NOMO-1 treated with DMSO at 0.1 percent for 48 hours (cell line): ENCODE measurements at regions not wholly inside any gene's neighbourhood (a gene's known extent, or its start where the extent isn't known, plus 50 kb on each side); places are given as distances from the start of the nearest gene placed in this dataset.
"Not testable (repeated sequence)": the region's sequence is repeated elsewhere in the genome, so short reads cannot be mapped to it uniquely, and the experiment has no call there.

ENCODE experiments used
- DNase-seq: peaks from one replicate; lab custom pipeline; 2025; ENCODE audit not compliant: unreplicated experiment; lab: John Stamatoyannopoulos, UW

- DNase-seq: no peak
Observed at GRCh38 chr2:192827735-192828134, 633.0 kb upstream of the TMEFF2 start.

- no peak for DNase-seq
Observed at GRCh38 chr2:192814376-192814775, 619.6 kb upstream of the TMEFF2 start.

DNA sequence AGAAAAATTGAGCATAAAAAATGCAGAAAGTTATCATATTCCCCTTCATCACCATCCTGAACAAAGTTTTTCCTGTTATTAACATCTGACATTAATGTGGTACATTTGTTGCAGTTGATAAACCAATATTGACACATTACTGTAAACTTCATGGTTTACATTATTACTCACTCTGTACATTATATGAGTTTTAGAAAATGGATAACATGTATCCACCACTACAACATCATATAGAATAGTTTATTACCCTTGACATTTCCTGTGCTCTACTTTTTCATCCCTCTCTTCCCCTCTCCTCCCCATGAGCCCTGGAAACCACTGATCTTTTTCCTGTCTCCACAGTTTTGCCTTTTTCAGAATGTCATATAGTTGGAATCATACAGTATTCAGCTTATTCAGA is 618.6 kb upstream of the TMEFF2 start:
- no peak for DNase-seq

- no peak for DNase-seq
Observed at GRCh38 chr2:192809173-192809572, 614.4 kb upstream of the TMEFF2 start.

DNA sequence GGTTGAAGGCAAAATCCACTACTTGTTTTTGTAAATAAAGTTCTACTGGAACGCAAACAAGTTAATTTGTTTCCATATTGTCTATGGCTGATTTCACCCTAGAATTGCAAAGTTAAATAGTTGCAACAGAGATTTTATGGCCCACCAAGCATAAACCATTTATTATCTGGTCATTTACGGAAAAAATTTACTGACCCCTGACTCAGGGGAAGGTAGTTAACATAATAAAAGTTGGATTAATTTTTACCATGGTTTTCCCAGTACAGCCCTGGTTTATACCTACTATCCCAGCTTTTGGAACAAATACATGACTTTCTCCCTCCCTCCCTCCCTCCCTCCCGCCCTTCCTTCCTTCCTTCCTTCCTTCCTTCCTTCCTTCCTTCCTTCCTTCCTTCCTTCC is 588.9 kb upstream of the TMEFF2 start:
- no peak for DNase-seq

GRCh38 chr2:192775459-192776262 is 580.9 kb upstream of the TMEFF2 start:
- no peak for DNase-seq

- DNase-seq: no peak
Observed at GRCh38 chr2:192775011-192775410, 580.3 kb upstream of the TMEFF2 start.

GRCh38 chr2:192773044-192773443 is 578.3 kb upstream of the TMEFF2 start:
- DNase-seq: no peak

- DNase-seq: peak; percentile 3
Observed at GRCh38 chr2:192749611-192750200, 555.0 kb upstream of the TMEFF2 start.

- no peak for DNase-seq
Observed at GRCh38 chr2:192741889-192742288, 547.2 kb upstream of the TMEFF2 start.

GRCh38 chr2:192735447-192735846 is 540.7 kb upstream of the TMEFF2 start:
- no peak for DNase-seq

GRCh38 chr2:192729369-192729768 is 534.6 kb upstream of the TMEFF2 start:
- no peak for DNase-seq

GRCh38 chr2:192725991-192726390 is 531.3 kb upstream of the TMEFF2 start:
- no peak for DNase-seq

- DNase-seq: no peak
Observed at GRCh38 chr2:192719629-192720028, 524.9 kb upstream of the TMEFF2 start.

GRCh38 chr2:192718340-192718739 is 523.6 kb upstream of the TMEFF2 start:
- no peak for DNase-seq

DNA sequence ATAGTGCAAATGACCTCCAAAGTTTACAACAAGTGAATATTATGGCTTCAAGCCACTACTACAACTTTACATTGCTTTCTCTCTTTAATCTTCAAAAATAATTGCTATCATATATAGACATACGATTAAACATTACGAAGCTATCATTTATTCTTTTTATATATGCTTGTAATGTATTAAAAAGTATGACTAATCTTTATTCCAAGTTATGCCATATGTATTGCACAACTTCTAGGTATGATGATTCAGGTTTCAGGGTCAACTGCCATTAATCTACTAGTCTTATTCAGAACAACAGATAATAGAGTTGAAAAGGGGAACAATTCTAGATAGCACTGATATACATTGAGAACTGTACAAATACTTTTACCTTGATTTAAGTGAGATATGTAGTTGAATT is 506.2 kb upstream of the TMEFF2 start:
- no peak for DNase-seq

DNA sequence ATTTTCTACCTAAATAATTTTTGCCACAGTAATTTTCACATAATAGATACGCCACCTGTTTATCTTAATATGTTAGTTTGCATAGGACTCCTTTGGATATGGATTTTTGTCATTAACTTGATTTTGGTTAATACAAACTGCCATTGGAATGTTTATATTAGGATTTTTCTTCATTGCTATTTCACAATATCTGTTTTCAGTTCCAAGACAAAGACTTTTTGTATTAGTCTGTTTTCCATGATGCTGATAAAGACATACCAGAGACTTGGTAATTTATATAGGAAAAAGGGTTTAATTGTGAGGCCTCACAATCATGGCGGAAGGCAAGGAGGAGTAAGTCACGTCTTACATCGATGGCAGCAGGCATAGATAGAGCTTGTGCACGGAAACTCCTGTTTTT is 503.1 kb upstream of the TMEFF2 start:
- no peak for DNase-seq

DNA sequence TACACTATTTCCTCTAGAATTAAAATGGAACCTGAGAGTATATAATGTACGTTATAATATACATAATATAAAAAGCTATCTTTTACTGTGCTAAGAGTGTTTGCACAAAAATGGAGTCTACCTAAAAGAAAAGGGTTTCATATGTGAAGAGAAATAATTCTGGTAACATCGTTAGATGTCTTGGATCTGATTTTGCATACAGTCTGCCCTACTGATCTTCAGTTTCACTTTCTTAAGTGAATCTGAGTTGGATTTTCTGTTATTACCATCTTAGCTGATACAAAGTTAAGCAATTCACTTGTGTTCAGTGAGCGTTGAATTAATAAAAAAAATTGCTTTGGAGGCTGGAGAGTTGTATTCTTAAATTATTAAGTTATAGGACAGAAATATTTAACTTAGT is 502.1 kb upstream of the TMEFF2 start:
- DNase-seq: no peak

DNA sequence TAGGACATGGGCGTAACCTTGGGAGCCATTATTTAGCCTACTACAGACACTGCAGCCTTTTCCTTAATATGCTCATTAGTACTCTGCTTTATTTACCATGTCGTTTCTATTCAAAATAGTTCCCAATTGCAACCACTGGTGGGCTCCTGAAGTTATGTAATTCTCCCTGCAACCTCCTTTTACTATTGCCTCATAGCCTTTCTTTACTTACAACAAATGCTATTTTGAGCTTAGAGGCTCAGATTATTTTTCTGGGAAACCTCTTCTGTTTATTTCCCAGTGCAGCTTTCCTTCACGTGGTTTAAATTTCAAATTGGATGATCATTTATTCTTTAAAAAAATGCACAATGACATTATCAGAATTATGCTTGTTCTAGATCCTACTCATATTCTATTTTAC is 492.3 kb upstream of the TMEFF2 start:
- DNase-seq: no peak

GRCh38 chr2:192682511-192682910 is 487.8 kb upstream of the TMEFF2 start:
- not testable (repeated sequence) for DNase-seq

GRCh38 chr2:192675681-192676080 is 480.9 kb upstream of the TMEFF2 start:
- DNase-seq: no peak

DNA sequence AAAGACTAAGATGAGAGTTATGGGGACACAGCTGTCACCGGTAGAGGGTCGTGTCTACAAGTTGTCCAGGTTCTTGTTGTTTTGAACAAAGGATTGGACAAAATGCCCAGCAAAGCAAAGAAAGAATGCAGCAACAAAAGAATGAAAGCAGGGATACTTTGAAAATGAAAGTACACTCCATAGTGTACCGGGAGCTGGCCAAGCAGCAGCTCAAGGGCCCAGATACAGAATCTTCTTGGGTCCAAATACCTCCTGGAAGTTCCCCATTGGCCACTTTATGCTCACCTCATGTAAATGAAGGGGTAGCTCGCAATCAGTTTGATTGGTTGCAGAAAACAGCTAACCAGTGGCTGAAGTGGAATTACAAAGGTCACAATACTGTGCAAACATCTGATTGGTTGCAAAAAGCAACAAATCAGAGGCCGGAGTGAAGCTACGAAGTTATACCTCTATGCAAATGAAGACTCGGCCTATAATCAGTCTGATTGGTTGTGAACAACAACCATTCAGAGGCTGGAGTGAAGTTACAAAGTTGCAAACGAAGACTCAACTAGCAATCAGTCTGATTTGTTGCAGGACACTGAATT is 474.9 kb upstream of the TMEFF2 start:
- DNase-seq: no peak
